ENCODE measurements at regions not wholly inside any gene's neighbourhood (a gene's known extent, or its start where the extent isn't known, plus 50 kb on each side); places are given as distances from the start of the nearest gene placed in this dataset.
A peak's percentile ranks its signal among the peaks of the same experiment; 100 is the strongest.

- DNase-seq (ENCODE audit: low read depth): no peak
These were observed 169.4 kb upstream of the RALGAPA2 start for GRCh38 chr20:20881808-20882207.

- no peak for DNase-seq (ENCODE audit: low read depth)
These were observed 164.6 kb upstream of the RALGAPA2 start for GRCh38 chr20:20877079-20877478.

- DNase-seq (ENCODE audit: low read depth): no peak
These were observed 163.3 kb upstream of the RALGAPA2 start for GRCh38 chr20:20875716-20876115.

GRCh38 chr20:20872428-20872827, 160.0 kb upstream of the RALGAPA2 start:
- DNase-seq (ENCODE audit: low read depth): no peak

GRCh38 chr20:20869161-20869775, 156.8 kb upstream of the RALGAPA2 start:
- DNase-seq (ENCODE audit: low read depth): no peak

- DNase-seq (ENCODE audit: low read depth): no peak
These were observed 152.1 kb upstream of the RALGAPA2 start for GRCh38 chr20:20864351-20865096.

- DNase-seq (ENCODE audit: low read depth): peak; percentile 39
These were observed 147.8 kb upstream of the RALGAPA2 start for GRCh38 chr20:20860078-20860806.

- DNase-seq (ENCODE audit: low read depth): no peak
These were observed 147.1 kb upstream of the RALGAPA2 start for GRCh38 chr20:20859510-20859909.

- DNase-seq (ENCODE audit: low read depth): no peak
These were observed 144.5 kb upstream of the RALGAPA2 start for GRCh38 chr20:20856956-20857355.

GRCh38 chr20:20856306-20856705, 143.9 kb upstream of the RALGAPA2 start:
- no peak for DNase-seq (ENCODE audit: low read depth)

- DNase-seq (ENCODE audit: low read depth): no peak
These were observed 138.9 kb upstream of the RALGAPA2 start for GRCh38 chr20:20851385-20851784.

- DNase-seq (ENCODE audit: low read depth): no peak
These were observed 138.0 kb upstream of the RALGAPA2 start for GRCh38 chr20:20850407-20850806.

- no peak for DNase-seq (ENCODE audit: low read depth)
These were observed 136.7 kb upstream of the RALGAPA2 start for GRCh38 chr20:20849161-20849560.

- DNase-seq (ENCODE audit: low read depth): no peak
These were observed 135.4 kb upstream of the RALGAPA2 start for GRCh38 chr20:20847814-20848213.

- no peak for DNase-seq (ENCODE audit: low read depth)
These were observed 131.5 kb upstream of the RALGAPA2 start for GRCh38 chr20:20843982-20844381.

- no peak for DNase-seq (ENCODE audit: low read depth)
These were observed 127.3 kb upstream of the RALGAPA2 start for GRCh38 chr20:20839771-20840170.

- DNase-seq (ENCODE audit: low read depth): no peak
These were observed 125.2 kb upstream of the RALGAPA2 start for GRCh38 chr20:20837574-20838021.

GRCh38 chr20:20836836-20837235, 124.4 kb upstream of the RALGAPA2 start:
- no peak for DNase-seq (ENCODE audit: low read depth)

GRCh38 chr20:20835897-20836296, 123.5 kb upstream of the RALGAPA2 start:
- no peak for DNase-seq (ENCODE audit: low read depth)

GRCh38 chr20:20834008-20834407, 121.6 kb upstream of the RALGAPA2 start:
- DNase-seq (ENCODE audit: low read depth): no peak

GRCh38 chr20:20832715-20833114, 120.3 kb upstream of the RALGAPA2 start:
- no peak for DNase-seq (ENCODE audit: low read depth)

- no peak for DNase-seq (ENCODE audit: low read depth)
These were observed 119.3 kb upstream of the RALGAPA2 start for GRCh38 chr20:20831794-20832193.

- no peak for DNase-seq (ENCODE audit: low read depth)
These were observed 117.2 kb upstream of the RALGAPA2 start for GRCh38 chr20:20829681-20830080.
